ENCODE measurements at regions not wholly inside any gene's neighbourhood (a gene's known extent, or its start where the extent isn't known, plus 50 kb on each side); places are given as distances from the start of the nearest gene placed in this dataset.

DNA sequence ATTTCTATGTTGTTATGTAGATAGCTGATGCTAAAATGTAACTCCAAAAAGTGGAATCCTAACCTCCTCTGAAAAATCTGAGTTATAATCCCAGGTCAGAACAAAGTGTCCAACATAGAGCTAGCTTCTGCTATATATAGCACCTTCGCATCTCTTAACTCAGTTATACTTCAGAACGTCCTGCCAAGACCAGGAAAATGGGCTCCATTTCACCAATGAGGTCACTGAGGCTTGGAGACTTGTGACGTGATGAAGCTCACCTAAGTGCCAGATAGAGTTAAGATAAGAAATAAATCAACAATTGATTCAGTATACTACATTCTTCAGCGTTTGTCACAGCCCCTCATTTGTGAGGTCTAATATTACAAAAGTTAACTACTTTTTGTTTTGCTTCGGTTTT is 88.8 kb downstream of the KCTD12 start:
- no peak overlapping the region for H3K4me3 ChIP-seq
- no peak for DNase-seq (ENCODE audit: extremely low spot score in 2 of 2)
- peaks cover 7% of the 10 kb centered on the region for H3K4me1 ChIP-seq
- no peaks in the 10 kb centered on the region for H3K36me3 ChIP-seq
- intact Hi-C loops (cut with DNase I): no loop called here
- H3K27ac ChIP-seq: no peak overlapping the region
- no peaks in the 10 kb centered on the region for H3K9me3 ChIP-seq
- H3K27me3 ChIP-seq: no peaks in the 10 kb centered on the region
- TF ChIP-seq, protein P1, sequence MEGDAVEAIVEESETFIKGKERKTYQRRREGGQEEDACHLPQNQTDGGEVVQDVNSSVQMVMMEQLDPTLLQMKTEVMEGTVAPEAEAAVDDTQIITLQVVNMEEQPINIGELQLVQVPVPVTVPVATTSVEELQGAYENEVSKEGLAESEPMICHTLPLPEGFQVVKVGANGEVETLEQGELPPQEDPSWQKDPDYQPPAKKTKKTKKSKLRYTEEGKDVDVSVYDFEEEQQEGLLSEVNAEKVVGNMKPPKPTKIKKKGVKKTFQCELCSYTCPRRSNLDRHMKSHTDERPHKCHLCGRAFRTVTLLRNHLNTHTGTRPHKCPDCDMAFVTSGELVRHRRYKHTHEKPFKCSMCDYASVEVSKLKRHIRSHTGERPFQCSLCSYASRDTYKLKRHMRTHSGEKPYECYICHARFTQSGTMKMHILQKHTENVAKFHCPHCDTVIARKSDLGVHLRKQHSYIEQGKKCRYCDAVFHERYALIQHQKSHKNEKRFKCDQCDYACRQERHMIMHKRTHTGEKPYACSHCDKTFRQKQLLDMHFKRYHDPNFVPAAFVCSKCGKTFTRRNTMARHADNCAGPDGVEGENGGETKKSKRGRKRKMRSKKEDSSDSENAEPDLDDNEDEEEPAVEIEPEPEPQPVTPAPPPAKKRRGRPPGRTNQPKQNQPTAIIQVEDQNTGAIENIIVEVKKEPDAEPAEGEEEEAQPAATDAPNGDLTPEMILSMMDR (IDR thresholded peaks at IDR 0.05): no peak

DNA sequence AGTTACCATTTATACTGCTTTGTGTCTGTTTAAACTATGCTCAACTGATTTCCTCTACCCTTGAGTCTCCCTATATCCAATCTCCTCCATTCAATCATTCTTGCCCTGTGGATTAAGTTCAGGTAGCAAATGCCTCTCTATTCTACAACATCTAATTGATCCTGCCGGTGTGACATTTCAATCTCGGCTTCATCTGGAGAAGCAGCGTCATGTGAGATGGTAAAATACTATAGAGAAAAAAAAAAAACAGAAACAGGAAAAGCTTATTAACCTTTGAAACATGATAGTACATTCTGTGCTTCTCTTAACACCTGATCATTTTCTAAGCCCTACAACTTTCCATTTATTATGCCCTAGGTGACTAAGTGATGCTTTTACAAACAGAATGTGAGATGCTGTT is 89.4 kb downstream of the KCTD12 start:
- DNase-seq (ENCODE audit: extremely low spot score in 2 of 2): no peak
- no peaks in the 10 kb centered on the region for H3K27me3 ChIP-seq
- H3K4me1 ChIP-seq: peaks cover 8% of the 10 kb centered on the region
- H3K36me3 ChIP-seq: no peaks in the 10 kb centered on the region
- H3K9me3 ChIP-seq: no peaks in the 10 kb centered on the region
- intact Hi-C loops (cut with DNase I): no loop called here
- TF ChIP-seq, protein P1 (IDR thresholded peaks at IDR 0.05): no peak
- TF ChIP-seq POLR2AphosphoS5 (IDR thresholded peaks at IDR 0.05; ENCODE audit: insufficient read depth in 1 of 2, low read depth in 1 of 2) (no peak), POLR2A (IDR thresholded peaks at IDR 0.05) (no peak)
- H3K27ac ChIP-seq: no peak overlapping the region
- H3K4me3 ChIP-seq: no peak overlapping the region

DNA sequence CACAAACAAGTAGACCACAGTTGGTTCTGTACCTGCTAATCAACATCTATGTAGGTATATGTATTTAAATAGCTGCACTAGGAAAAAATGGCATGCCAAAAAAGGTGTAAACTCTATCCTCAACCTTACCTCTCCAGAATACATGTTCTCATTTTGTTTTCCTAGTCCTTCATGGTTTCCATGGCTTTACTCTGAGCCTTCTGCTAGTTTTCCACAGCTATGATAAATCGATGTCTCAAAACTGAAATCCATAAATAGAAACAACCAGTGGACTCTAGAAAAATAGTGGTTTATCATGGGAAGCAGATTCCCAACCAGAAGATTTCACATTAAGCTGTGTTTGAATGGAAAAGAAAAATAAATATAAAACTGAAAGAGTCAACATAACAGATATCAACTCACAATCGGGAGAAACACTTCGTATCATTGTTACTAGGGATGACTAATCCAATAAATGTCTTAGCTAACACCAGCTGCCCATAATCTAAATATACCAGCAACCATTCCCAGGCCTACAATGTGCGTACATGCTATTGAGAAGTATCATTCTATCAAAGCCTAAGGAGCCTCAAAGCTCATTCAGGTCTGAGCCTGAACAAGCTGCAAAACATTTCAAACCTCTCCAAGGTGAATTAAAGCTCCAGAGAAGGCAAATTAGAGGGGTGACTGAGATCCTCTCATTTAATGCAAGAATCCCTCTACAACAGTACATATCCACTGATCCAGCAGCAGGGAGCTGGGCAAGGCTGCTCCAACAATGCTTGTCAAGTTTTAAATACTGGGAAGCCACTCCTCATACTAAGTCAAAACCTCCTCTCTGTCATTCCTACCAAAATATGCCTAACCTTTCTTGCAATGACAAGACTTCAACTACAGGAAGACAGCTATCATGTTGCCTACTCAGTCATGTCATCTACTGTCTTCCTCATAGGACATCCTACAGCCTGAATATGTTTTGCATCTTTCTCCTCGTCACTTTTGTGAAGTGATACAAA is 90.2 kb downstream of the KCTD12 start:
- DNase-seq (ENCODE audit: extremely low spot score in 2 of 2): no peak
- no peak overlapping the region for H3K4me3 ChIP-seq
- no peaks in the 10 kb centered on the region for H3K9me3 ChIP-seq
- H3K27ac ChIP-seq: no peak overlapping the region
- H3K4me1 ChIP-seq: peaks cover 8% of the 10 kb centered on the region
- TF ChIP-seq POLR2AphosphoS5 (IDR thresholded peaks at IDR 0.05; ENCODE audit: insufficient read depth in 1 of 2, low read depth in 1 of 2): no peak
- TF ChIP-seq, protein P1 (IDR thresholded peaks at IDR 0.05): no peak
- TF ChIP-seq POLR2A (IDR thresholded peaks at IDR 0.05): no peak
- H3K36me3 ChIP-seq: no peaks in the 10 kb centered on the region
- intact Hi-C loops (cut with DNase I): no loop called here
- H3K27me3 ChIP-seq: no peaks in the 10 kb centered on the region

DNA sequence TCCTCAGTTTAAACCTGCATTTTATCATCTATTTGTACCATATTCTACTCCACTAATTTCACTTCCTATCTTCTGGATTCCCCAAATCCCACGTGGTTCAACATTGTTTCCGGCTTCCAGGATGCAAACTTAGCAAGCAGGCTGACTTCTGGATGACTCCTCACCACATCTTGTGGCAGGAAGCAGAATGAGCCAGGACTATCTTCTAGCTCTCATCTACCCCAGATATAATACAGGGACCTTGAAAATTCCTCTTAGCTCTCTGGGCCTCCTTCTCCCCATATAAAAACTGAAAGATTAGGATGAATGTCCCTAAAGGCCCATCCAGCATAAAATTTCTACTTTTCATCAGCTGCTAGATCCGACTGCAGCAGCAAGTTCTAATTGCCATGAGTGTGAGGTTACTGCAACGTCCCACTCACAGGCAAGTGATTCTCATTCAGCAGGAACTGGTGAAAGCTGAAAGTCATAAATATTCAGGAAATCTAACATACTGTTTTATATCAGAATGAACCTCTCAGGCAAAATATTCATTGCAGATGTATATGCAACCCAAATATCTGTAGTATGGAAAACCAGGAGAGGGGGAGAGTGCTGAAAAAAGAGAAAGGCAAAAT is 93.4 kb downstream of the KCTD12 start:
- H3K27ac ChIP-seq: no peak overlapping the region
- no peak overlapping the region for H3K4me3 ChIP-seq
- no peaks in the 10 kb centered on the region for H3K36me3 ChIP-seq
- TF ChIP-seq, protein P1 (IDR thresholded peaks at IDR 0.05): no peak
- intact Hi-C loops (cut with DNase I): no loop called here
- no peaks in the 10 kb centered on the region for H3K27me3 ChIP-seq
- H3K4me1 ChIP-seq: peaks cover 8% of the 10 kb centered on the region
- no peak for DNase-seq (ENCODE audit: extremely low spot score in 2 of 2)
- no peaks in the 10 kb centered on the region for H3K9me3 ChIP-seq
